ENCODE measurements at regions not wholly inside any gene's neighbourhood (a gene's known extent, or its start where the extent isn't known, plus 50 kb on each side); places are given as distances from the start of the nearest gene placed in this dataset.

GRCh38 chr21:23921670-23922418 is 1685.4 kb downstream of the MRPL39 start:
- no peaks in the 10 kb centered on the region for H3K4me1 ChIP-seq
- H3K4me3 ChIP-seq: no peak overlapping the region
- H3K36me3 ChIP-seq: no peaks in the 10 kb centered on the region
- intact Hi-C loops (cut with DNase I; ENCODE audit: low total_unique reads): no loop called here
- H3K27ac ChIP-seq: no peak overlapping the region
- TF ChIP-seq, protein P1, sequence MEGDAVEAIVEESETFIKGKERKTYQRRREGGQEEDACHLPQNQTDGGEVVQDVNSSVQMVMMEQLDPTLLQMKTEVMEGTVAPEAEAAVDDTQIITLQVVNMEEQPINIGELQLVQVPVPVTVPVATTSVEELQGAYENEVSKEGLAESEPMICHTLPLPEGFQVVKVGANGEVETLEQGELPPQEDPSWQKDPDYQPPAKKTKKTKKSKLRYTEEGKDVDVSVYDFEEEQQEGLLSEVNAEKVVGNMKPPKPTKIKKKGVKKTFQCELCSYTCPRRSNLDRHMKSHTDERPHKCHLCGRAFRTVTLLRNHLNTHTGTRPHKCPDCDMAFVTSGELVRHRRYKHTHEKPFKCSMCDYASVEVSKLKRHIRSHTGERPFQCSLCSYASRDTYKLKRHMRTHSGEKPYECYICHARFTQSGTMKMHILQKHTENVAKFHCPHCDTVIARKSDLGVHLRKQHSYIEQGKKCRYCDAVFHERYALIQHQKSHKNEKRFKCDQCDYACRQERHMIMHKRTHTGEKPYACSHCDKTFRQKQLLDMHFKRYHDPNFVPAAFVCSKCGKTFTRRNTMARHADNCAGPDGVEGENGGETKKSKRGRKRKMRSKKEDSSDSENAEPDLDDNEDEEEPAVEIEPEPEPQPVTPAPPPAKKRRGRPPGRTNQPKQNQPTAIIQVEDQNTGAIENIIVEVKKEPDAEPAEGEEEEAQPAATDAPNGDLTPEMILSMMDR (IDR thresholded peaks at IDR 0.05): no peak
- TF ChIP-seq POLR2AphosphoS5 (IDR thresholded peaks at IDR 0.05) (no peak), POLR2A (IDR thresholded peaks at IDR 0.05) (no peak)
- H3K27me3 ChIP-seq: no peaks in the 10 kb centered on the region
- no peaks in the 10 kb centered on the region for H3K9me3 ChIP-seq
- DNase-seq (ENCODE audit: low spot score in 2 of 2): no peak

DNA sequence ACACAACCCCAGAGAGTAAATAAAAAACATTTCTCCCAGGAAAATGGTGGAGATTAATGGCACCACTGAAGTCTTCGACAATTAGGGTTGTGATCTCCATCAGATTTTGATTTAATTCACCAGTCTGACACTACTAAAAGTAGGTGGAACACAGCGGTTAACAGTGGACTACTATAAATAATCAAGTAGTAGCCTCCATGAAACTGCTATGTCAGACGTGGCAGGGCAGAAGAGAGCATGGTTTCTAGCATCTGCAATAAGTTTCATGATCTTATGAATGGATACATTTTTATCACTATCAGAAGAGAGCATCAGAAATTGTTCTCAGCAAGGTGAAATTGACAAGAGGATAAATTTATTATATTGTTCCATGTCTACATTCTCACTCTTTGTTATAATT is 1706.6 kb downstream of the MRPL39 start:
- TF ChIP-seq, protein P1 (IDR thresholded peaks at IDR 0.05): no peak
- TF ChIP-seq POLR2AphosphoS5 (IDR thresholded peaks at IDR 0.05) (no peak), POLR2A (IDR thresholded peaks at IDR 0.05) (no peak)
- no peaks in the 10 kb centered on the region for H3K4me1 ChIP-seq
- H3K27ac ChIP-seq: no peak overlapping the region
- intact Hi-C loops (cut with DNase I; ENCODE audit: low total_unique reads): no loop called here
- H3K4me3 ChIP-seq: no peak overlapping the region
- H3K36me3 ChIP-seq: no peaks in the 10 kb centered on the region
- no peaks in the 10 kb centered on the region for H3K27me3 ChIP-seq
- peaks cover 7 to 8% of the 10 kb centered on the region in 2 donors for H3K9me3 ChIP-seq
- DNase-seq (ENCODE audit: low spot score in 2 of 2): no peak

- Histone ChIP-seq H3K4me3 (no peak overlapping the region), H3K27me3 (no peaks in the 10 kb centered on the region), H3K36me3 (no peaks in the 10 kb centered on the region), H3K27ac (no peak overlapping the region), H3K4me1 (no peaks in the 10 kb centered on the region), H3K9me3 (peaks cover 7 to 8% of the 10 kb centered on the region in 2 donors)
- TF ChIP-seq POLR2A (IDR thresholded peaks at IDR 0.05) (no peak), POLR2AphosphoS5 (IDR thresholded peaks at IDR 0.05) (no peak)
- TF ChIP-seq, protein P1 (IDR thresholded peaks at IDR 0.05): no peak
- DNase-seq (ENCODE audit: low spot score in 2 of 2): no peak
- intact Hi-C loops (cut with DNase I; ENCODE audit: low total_unique reads): no loop called here
Measured at GRCh38 chr21:23899561-23899960, 1707.7 kb downstream of the MRPL39 start.

- H3K9me3 ChIP-seq: no peaks in the 10 kb centered on the region
- H3K4me3 ChIP-seq: no peak overlapping the region
- no peaks in the 10 kb centered on the region for H3K4me1 ChIP-seq
- H3K27ac ChIP-seq: no peak overlapping the region
- DNase-seq (ENCODE audit: low spot score in 2 of 2): no peak
- intact Hi-C loops (cut with DNase I; ENCODE audit: low total_unique reads): no loop called here
- H3K27me3 ChIP-seq: no peaks in the 10 kb centered on the region
- H3K36me3 ChIP-seq: no peaks in the 10 kb centered on the region
- TF ChIP-seq POLR2A (IDR thresholded peaks at IDR 0.05) (no peak), POLR2AphosphoS5 (IDR thresholded peaks at IDR 0.05) (no peak)
Measured at GRCh38 chr21:23890652-23891051, 1716.6 kb downstream of the MRPL39 start.

DNA sequence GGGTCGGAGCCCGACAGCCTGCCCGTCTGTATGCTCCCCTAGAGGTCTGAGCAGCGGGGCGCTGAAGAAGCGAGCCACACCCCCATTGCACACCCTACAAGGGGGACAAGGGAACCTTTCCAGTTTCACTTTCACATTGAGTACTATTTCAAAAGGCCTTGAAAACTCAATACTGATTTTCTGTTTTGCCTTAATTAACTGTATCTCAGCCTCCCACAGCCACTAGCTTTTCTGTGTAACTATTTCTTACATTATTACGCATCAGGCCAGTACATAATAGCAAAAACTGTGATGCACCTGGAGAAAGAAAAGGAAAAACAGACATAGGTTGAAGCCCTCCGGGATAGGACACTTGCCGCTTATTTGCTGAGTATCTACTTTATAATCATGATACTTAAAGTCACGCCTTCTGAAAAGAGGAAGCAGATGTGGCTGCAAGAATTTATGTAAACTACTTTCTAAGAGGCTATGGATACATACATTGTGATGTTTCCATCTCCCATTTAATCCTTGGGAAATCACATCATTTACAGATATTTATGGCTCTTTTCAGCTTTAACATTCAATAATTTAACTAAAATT is 1719.5 kb downstream of the MRPL39 start:
- H3K27ac ChIP-seq: no peak overlapping the region
- no peaks in the 10 kb centered on the region for H3K36me3 ChIP-seq
- no peak overlapping the region for H3K4me3 ChIP-seq
- intact Hi-C loops (cut with DNase I; ENCODE audit: low total_unique reads): no loop called here
- no peaks in the 10 kb centered on the region for H3K27me3 ChIP-seq
- no peaks in the 10 kb centered on the region for H3K4me1 ChIP-seq
- H3K9me3 ChIP-seq: no peaks in the 10 kb centered on the region
- TF ChIP-seq POLR2AphosphoS5 (IDR thresholded peaks at IDR 0.05) (no peak), POLR2A (IDR thresholded peaks at IDR 0.05) (no peak)
- TF ChIP-seq, protein P1 (IDR thresholded peaks at IDR 0.05): no peak
- DNase-seq (ENCODE audit: low spot score in 2 of 2): no peak
